NCI-H460 (cell line): ENCODE measurements at regions not wholly inside any gene's neighbourhood (a gene's known extent, or its start where the extent isn't known, plus 50 kb on each side); places are given as distances from the start of the nearest gene placed in this dataset.

ENCODE experiments used
- DNase-seq: peaks from one replicate; pipeline ENCODE4 v3.0.0-alpha.2; 2016; ENCODE audit warnings: low read depth; ENCODE audit errors: extremely low read depth

DNA sequence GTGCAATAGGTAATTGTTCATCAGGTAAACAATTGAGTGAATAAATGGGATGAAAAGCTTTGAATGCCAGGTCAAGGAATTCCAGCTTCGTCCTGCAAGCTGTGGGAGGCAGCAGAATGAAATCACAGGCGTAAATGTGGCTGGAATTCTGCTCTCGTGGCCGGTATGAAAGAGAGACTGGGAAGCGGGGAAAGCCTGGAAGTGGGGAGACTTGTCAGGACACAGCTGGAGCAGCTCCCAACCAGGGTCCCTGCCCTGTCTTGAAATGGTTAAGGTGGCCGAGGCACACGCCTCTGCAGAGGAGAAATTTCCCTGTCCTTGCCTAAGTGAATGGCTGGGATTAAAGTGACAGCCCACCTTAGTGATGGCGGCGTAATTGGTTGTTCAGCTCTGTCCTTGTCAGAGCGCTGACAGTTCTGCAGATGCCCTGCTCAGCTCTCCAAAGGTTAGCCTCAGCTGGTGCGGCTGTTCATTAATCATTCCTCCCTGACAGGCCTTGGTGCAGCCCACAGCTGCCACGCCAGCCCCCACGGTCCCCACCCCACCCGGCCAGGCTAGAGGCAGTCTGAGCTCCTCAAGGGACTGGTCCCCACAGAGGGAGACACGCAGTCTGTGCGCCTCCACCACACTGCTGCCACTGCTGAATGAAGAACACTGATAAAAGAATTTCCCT, 398.3 kb upstream of the POU3F1 start:
- DNase-seq = no peak

DNA sequence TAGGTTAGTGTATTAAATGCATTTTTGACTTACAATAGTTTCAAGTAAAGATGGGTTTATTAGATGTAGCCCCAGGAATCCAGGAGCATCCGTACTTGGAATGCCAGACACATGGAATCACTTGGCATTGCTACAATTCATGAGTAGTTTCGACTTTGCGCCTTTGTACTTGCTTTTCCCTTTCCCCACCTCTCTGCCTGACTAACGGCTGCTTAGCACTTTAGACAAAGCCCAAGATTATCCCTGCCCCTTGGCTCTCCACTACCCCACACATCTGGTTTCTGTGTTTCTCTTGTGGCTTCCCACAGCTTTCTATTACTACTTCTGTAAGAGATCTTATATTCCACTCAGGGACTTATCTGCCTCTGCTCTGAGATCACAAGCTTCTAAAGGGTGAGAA, 397.7 kb upstream of the POU3F1 start:
- DNase-seq = no peak

DNA sequence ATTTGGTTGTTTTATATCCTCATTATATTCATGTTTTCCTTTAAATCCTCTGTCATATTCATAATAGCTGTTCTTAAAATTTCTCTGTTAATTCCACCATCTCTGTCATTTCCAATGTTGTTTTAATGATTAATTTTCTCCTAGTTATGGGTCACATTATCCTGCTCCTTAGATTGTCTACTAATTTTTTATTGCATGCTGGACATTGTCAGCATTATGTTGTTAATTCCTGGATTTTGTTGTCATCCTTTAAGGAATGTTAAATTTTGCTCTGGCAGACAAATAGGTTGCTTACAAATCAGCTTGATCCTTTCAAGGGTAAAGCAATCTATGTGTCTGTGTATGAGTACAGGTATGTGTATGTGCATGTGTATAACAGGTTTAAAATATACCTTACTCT, 393.8 kb upstream of the POU3F1 start:
- no peak for DNase-seq

DNA sequence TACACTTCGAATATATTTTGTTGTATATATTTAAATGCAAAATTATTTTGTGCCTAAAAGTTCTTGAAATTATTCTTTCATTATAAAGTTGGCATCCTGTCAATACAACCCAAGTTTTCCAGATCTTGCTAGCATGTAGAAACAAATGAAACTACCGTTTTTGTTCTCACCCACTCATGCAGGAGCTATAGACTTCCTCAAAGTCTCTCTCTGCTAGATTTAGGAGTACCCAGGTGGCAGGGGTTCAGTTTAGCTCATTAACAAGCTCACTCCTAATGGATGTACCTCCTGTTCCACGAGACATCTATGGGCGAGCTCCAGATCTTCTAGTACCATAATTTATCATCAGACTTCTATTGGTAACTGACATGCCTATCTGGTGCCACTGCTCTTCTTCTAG, 390.2 kb upstream of the POU3F1 start:
- DNase-seq = no peak

DNA sequence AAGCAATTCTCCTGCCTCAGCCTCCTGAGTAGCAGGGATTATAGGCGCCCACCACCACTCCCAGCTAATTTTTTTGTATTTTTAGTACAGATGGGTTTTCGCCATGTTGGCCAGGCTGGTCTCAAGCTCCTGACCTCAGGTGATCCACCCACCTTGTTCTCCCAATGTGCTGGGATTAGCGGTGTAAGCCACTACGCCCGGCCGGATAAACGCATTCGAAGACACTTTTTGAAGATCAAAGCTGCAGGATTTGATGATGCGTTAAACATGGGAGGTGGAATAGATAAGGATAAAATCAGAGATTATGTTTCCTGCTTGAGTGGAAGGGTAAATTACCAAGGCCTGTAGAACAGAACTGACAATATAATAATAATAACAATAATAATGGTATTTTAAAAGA, 389.4 kb upstream of the POU3F1 start:
- DNase-seq = no peak

DNA sequence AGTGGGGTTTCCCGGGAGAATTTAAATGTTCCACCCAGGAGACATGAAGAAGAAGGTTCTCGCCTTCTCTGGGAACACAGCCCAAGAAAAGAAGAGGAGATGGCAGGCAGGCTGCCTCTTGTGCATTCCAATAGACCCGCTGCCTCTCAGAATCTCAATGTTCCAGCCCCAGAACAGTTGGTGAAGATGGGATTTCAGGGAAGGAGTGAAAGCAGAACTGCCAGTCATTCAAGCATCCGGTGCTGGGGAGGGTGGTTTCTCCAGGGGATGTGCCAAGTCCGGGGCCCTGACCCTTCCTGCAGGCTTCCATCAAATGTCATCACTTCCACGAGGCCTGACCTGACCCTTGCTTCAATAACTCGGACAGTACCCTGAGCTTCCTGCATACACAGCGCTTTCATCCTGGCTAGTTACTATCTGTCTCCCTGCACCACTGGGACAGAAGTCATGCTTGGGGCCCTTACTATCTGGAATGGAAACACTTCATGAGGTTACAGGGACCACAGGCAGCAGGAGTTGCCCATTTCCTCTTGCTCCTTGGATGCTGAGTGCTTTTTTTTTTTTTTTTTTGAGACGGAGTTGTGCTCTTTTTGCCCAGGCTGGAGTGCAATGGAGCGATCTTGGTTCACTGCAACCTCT, 386.6 kb upstream of the POU3F1 start:
- DNase-seq = no peak

DNA sequence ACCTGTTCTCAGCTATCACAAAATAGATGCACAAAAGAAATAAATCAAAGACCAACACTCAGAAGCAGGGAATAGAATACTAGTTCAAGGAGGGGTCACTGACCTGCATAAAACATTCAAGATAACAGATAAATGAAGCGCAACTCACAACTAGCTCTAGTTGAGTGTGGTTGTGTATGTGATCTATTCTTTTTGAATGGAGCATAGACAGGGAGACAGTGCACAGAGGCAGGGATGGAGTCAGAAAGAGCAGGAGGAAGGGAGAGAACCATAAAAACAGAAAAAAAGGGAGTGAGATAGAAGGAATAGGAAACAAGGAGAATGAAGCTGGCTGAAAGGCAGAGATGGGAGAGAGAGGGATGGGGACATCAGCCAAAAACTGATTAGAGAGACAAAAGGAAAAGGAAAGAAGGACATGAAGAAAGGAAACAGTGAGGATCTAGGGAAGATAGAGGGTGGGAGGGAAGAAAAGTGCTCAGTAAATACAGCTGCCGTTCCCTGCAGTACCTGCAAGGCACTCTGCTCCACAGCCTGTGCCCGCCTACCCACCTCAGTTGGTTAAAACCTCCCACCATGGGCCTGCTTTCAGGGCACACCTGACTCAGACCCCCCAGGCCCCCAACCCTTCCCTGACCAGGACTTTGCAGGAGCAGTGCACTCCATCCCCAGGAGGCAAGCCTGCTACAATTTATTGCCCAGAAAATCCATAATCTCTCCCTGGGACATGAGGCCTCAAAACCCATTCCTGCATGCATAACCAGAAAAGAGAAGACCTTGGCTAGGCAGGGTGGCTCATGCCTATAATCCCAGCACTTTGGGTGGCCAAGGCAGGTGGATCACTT, 385.2 kb upstream of the POU3F1 start:
- DNase-seq = no peak

DNA sequence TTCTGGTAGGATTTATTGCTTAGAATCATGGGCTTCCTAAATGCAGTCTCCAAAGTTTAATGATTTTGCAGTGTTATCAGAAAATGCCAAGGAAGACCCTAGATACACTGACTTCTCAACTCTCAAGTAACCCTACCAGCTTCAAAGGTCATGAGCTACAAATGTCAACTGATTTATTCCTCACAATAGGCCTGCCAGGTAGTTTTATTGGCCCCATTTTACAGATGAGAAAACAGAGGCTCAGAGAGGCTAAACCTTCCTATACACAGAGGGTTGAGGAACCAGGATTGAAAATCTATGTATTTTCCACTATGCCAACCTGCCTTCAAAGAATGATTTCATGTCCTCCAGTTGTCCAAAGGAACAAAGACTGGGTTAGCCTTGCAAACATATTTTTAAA, 384.4 kb upstream of the POU3F1 start:
- DNase-seq = no peak

DNA sequence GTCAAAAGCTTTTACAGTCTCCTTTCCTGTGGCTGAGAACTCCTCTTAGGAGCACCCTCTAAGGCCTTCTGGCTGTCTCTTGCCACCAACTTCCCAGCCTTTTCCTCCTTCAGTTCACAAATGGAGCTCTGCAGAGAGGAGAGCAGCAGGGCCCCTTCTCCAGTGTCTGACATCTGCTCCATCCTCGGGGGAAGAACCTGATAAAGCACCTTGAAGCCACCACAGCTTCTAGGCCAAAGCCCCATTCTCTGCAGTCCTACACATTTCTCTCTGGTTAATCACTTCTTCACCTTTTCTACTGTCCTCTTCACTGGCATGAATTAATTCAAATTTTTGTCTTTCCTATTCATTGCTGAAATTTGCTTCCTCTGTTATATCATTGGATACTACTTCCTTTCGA, 378.1 kb upstream of the POU3F1 start:
- DNase-seq = no peak

DNA sequence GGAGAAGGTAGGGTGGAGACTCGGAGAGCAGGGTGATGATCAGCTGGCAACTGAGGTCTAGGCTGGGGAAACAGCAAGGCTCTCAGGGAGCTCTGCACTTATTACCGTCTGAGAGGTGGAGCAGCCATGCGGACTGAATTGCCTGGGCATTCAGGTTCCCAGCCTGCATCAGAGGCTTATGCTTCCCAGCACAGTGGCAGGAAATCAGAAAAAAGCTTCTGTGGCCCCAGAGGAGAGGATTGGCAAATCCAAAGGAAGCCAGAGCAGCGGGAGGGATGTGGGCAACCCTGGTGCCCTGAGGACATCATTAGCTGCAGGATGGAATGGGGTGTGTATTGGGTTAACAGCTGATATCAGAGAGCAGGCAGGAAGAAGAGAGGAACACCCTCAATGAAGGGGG, 374.1 kb upstream of the POU3F1 start:
- DNase-seq = no peak

DNA sequence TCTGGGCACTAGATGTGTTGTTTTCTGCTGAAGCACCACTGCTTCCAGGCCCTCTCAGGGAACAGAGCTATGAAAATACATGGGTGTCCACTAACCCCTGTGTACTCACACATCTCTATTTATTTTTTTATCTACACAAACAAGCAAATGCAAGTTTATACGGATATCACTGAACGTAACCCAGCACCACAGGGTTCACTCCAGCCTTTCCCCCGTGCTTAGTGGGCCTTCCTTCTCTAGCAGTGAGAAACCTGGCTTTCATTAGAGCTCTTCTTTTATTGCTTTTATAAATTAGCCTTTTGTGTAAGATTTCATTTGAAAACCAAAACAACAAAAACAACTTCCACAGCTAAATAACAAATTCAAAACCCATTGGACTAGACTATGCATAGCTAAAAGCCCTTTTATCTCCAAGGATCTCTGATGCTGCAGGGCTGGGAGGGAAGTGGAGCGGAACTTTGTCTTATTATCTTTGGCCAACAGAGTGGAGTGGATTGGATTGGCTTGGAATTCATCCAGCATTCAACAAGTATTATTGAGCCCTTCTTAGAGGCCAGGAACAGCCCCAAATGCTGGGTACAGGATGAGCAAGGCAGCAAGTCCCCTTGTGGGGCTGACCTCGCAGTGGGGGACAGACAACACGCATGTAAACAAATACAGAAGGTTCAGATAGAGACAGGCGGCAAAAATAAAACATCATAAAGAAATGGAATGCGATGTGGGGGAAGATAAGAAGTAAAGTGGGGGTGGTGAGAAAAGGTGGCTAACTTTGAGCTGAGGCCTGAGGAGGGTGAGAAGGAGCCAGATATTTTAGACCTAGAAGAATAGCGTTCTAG, 371.8 kb upstream of the POU3F1 start:
- no peak for DNase-seq

DNA sequence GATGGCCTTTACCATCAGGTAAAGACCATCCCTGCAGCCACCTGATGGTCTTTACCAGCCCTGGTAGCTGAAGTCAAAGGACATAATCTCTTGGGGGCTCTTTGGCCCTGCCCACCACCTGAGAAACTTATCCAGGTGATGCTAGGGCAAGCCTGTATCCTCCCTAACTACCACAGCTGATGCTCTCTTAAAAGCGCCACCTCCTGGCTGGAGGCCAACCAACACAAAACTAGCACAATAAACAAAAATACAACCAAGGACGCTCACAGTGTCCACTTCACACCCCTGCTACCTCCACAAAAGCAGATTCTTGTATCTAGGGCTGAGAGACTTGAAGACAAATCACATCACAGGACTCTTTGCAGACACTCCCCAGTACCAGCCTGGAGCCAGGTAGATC, 357.1 kb upstream of the POU3F1 start:
- DNase-seq = no peak

DNA sequence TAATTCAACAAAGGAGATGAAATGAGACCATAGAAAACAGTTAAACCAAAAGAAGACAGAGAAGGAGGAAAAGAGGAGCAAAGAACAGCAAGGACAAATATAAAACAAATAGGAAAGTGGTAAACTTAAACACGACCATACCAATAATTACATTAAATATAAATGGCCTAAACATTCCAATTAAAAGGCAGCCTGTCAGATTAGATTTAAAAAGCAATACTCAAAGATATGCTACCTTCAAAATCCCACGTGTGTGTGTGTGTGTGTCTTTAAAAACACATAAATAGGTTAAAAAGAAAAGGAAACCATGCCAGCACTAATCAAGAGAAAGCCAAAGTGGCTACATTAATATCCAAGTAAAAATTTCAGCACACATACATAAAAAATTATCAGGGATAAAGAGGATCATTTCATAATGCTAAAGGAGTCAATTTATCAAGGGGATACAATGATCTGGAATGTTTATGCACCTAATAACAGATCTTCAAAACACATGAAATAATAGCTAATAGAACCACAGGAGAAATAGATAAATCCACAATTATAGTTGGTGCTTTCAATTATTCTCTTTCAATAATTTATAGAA, 355.7 kb upstream of the POU3F1 start:
- no peak for DNase-seq

DNA sequence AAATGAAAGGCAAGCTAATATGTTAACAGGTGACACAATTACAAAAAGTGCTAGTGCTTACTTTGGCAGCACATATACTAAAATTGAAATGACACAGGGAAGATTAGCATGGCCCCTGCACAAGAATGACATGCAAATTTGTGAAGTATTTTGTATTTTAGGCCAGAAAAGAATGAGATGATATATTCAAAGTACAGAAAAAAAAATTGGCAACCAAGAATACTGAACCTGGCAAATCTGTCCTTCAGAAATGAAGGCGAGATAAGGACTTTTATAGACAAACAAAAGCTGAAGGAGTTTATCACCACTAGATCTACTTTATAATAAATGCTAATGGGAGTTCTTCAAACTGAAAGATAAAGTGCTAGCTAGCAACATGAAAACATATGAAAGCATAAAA, 350.0 kb upstream of the POU3F1 start:
- no peak for DNase-seq

DNA sequence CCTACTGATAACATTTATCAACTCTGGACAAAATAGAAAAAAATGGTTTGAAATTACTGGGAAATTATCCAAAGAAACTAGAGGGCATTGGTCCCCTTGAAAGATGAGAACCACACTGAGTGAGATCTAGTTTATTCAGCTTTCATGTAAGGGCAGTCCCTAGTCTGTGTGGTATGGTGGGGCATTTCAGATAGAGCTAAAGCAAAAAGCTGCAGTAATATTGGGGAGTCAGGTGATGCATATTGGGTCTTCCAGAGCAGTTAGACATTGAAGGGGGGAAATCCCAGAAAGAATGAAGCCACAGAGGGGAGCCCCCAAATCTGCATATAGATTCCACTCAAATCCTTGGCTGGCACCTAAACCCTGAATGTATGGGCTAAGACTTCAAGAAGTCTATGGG, 347.7 kb upstream of the POU3F1 start:
- DNase-seq = no peak

DNA sequence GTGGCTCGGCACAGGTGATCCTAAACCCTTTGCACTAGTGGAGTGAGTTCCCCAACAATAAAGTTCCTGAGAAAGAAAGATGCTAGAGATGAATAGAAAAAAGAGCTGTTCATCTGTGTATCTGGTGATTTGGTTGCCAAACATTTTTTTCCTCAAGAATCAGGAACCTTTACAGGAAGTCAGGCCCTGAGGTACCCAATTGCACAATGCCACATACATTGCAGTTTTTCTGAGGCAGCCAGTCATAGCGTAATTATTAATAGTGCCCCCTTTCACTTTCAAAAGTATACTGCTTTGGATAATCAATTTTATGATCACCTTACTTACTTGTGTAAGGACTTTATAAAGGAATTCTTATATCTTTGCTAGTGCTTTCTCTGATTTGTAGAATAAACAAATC, 346.3 kb upstream of the POU3F1 start:
- no peak for DNase-seq

DNA sequence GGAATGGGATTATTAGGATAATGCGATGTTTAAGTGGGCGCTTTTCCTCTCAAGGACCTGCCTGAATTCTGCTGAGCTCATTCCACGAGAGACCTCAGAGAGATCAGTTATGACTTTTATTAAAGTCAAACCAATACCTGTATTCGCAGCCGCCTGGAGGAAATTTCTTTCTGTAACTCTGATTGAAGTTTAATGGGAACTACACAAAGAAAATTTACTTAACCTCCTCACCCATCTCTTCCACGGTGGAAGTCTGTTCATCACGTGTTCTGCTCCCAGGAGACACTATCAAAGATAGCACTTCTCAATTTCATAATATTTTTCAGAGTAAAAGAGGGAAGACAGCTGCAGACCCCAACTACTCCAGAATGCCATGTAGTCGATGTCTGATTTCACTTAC, 334.7 kb upstream of the POU3F1 start:
- DNase-seq = no peak

DNA sequence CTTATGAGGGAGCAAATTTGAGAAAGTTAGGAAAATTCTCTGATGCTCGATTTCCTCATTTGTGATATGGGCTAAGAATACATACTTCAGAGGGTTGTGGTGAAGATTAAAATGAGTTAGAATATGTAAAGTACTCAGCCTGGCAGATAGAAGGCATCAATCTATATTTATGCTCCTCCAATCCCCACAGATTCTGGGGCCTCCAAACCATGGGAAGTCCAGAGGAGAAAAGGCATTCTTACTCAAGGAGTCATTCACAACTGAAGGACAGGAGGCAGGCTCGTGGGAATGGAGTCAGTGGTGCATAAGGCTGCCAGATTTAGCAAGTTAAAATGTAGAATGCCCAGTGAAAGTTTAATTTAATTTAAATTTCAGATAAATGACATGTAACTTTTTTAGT, 330.0 kb upstream of the POU3F1 start:
- no peak for DNase-seq

DNA sequence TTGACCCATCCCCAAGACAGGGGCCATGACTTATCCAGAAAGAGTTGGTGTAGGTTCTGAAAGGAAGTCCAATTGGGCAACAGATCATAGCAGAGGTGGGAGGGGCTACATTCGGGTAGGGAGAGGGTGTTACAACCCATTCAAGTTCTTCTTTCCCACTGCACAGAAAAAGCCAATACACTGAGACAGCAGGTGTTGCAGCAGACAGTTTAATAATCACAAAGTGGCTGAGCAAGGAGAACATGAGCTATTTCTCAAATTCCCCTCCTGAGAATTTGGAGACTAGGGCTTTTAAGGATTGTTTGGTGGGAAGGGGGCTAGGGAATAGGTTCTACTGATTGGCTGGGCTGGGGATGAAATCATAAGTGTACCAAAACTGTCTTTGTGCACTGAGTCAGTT, 328.4 kb upstream of the POU3F1 start:
- DNase-seq = no peak

DNA sequence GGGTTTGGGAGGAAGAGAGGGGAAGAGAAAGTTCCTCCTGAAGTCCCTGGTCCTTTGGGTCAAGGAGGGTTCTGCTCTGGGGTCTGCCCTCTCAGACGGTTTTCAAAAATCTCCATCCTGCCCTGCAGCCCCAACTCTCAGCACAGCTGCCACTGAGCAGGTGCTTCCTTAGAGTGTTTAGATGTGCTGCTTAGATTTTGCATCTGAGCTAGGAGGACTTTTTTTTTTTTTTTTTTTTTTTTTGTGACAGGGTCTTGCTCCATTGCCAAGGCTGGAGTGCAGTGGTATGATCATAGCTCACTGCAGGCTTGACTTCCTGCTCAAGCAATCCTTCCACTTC, 324.9 kb upstream of the POU3F1 start:
- DNase-seq = no peak
